ENCODE measurements at regions not wholly inside any gene's neighbourhood (a gene's known extent, or its start where the extent isn't known, plus 50 kb on each side); places are given as distances from the start of the nearest gene placed in this dataset.

DNA sequence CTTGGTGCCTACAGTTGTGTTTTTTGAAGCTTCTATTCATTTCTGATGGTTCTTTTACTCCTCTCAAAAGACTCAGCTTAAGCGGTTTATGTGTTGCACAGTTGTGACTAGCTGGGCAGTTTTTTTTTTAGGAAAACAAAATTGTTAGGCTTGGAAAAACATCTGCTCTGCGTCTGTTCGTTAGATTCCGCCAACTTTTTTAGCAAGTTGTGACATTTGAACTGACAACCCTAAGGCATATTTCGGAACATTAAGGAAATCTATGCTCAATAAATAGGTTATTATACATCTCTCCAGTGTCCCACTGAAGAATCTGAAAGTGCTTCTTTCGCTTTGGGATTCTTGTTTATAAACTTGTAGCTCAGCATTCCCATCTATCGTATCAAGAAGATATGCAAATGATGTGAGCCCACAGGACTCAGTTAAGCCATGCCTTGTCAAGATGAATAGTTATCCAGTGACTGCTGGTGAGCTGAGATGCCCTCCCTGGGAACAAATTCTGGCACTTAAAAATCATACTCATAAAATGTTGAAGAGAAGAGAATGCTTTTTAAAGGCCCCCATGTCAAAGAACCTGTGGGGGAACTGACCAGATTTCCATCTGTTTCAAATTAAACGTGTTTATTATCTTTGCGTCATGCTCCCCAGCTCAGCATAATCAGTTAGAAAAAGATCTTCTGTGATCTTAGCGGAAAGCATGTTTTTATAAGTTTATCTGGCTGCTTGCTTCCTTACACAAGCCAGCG lies 109.0 kb upstream of the FAM20A start:
- TF ChIP-seq RAD21 (IDR thresholded peaks at IDR 0.05; ENCODE audit: low read depth) (no peak), ZBTB7A (IDR thresholded peaks at IDR 0.05; ENCODE audit: low read depth) (no peak), TAF1 (IDR thresholded peaks at IDR 0.05; ENCODE audit: low read depth) (no peak), EGR1 (IDR thresholded peaks at IDR 0.05) (no peak), CREB1 (IDR thresholded peaks at IDR 0.05; ENCODE audit: low read depth) (no peak), TCF12 (IDR thresholded peaks at IDR 0.05; ENCODE audit: low read depth) (no peak), FOXM1 (IDR thresholded peaks at IDR 0.05; ENCODE audit: borderline replicate concordance, low read depth) (no peak), CEBPB (IDR thresholded peaks at IDR 0.05) (no peak), EP300 (IDR thresholded peaks at IDR 0.05; ENCODE audit: borderline replicate concordance) (no peak), TEAD4 (IDR thresholded peaks at IDR 0.05) (no peak)
- TF ChIP-seq, protein P1, sequence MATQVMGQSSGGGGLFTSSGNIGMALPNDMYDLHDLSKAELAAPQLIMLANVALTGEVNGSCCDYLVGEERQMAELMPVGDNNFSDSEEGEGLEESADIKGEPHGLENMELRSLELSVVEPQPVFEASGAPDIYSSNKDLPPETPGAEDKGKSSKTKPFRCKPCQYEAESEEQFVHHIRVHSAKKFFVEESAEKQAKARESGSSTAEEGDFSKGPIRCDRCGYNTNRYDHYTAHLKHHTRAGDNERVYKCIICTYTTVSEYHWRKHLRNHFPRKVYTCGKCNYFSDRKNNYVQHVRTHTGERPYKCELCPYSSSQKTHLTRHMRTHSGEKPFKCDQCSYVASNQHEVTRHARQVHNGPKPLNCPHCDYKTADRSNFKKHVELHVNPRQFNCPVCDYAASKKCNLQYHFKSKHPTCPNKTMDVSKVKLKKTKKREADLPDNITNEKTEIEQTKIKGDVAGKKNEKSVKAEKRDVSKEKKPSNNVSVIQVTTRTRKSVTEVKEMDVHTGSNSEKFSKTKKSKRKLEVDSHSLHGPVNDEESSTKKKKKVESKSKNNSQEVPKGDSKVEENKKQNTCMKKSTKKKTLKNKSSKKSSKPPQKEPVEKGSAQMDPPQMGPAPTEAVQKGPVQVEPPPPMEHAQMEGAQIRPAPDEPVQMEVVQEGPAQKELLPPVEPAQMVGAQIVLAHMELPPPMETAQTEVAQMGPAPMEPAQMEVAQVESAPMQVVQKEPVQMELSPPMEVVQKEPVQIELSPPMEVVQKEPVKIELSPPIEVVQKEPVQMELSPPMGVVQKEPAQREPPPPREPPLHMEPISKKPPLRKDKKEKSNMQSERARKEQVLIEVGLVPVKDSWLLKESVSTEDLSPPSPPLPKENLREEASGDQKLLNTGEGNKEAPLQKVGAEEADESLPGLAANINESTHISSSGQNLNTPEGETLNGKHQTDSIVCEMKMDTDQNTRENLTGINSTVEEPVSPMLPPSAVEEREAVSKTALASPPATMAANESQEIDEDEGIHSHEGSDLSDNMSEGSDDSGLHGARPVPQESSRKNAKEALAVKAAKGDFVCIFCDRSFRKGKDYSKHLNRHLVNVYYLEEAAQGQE (IDR thresholded peaks at IDR 0.05; ENCODE audit: low read depth) = no peak
- TF ChIP-seq, protein P2, sequence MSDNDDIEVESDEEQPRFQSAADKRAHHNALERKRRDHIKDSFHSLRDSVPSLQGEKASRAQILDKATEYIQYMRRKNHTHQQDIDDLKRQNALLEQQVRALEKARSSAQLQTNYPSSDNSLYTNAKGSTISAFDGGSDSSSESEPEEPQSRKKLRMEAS (IDR thresholded peaks at IDR 0.05) = no peak
- TF ChIP-seq, protein P3, sequence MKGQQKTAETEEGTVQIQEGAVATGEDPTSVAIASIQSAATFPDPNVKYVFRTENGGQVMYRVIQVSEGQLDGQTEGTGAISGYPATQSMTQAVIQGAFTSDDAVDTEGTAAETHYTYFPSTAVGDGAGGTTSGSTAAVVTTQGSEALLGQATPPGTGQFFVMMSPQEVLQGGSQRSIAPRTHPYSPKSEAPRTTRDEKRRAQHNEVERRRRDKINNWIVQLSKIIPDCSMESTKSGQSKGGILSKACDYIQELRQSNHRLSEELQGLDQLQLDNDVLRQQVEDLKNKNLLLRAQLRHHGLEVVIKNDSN (IDR thresholded peaks at IDR 0.05) = no peak

Data from Ishikawa (cell line).